Hepatocyte (in vitro differentiated cells): ENCODE measurements at regions not wholly inside any gene's neighbourhood (a gene's known extent, or its start where the extent isn't known, plus 50 kb on each side); places are given as distances from the start of the nearest gene placed in this dataset.
"Not testable (repeated sequence)": the region's sequence is repeated elsewhere in the genome, so short reads cannot be mapped to it uniquely, and the experiment has no call there.

Experiments used
- DNase-seq: peaks from one replicate; pipeline ENCODE4 v3.0.0-alpha.2; 2016; ENCODE audit warnings: low spot score
- H2AFZ ChIP-seq: fragments of 200-600 bp; sonication (generic); 2 replicates; pipeline ENCODE4 v1.6.0; 2016; ENCODE audit warnings: antibody characterized with exemption, mild to moderate bottlenecking
- H3K27ac ChIP-seq: fragments of 200-600 bp; sonication (generic); 2 replicates; pipeline ENCODE4 v1.5.1; 2016; ENCODE audit warnings: mild to moderate bottlenecking
- H3K27me3 ChIP-seq: fragments of 200-600 bp; sonication (generic); 2 replicates; pipeline ENCODE4 v1.6.1; 2016
- H3K36me3 ChIP-seq: fragments of 200-600 bp; sonication (generic); replicated peaks from 2 replicates; pipeline ENCODE4 v1.5.1; 2016; ENCODE audit warnings: low read depth; ENCODE audit not compliant: insufficient read depth
- H3K4me1 ChIP-seq: fragments of 200-600 bp; sonication (generic); 2 replicates; pipeline ENCODE4 v1.5.1; 2016; ENCODE audit warnings: mild to moderate bottlenecking, moderate library complexity; ENCODE audit not compliant: insufficient read depth
- H3K4me2 ChIP-seq: fragments of 200-600 bp; sonication (generic); 2 replicates; pipeline ENCODE4 v1.6.0; 2016
- H3K4me3 ChIP-seq: fragments of 200-600 bp; sonication (generic); 2 replicates; pipeline ENCODE4 v1.5.1; 2016; ENCODE audit warnings: mild to moderate bottlenecking
- H3K79me2 ChIP-seq: fragments of 200-600 bp; sonication (generic); 2 replicates; pipeline ENCODE4 v1.6.0; 2017; ENCODE audit warnings: mild to moderate bottlenecking
- H3K9me2 ChIP-seq: fragments of 200-600 bp; sonication (generic); replicated peaks from 2 replicates; pipeline ENCODE4 v1.6.0; 2017; ENCODE audit warnings: mild to moderate bottlenecking; ENCODE audit not compliant: insufficient read depth
- H3K9me3 ChIP-seq: fragments of 200-600 bp; sonication (generic); 2 replicates; pipeline ENCODE4 v1.5.1; 2016; ENCODE audit warnings: low read depth, mild to moderate bottlenecking
- H4K20me1 ChIP-seq: fragments of 200-600 bp; sonication (generic); 2 replicates; pipeline ENCODE4 v1.6.0; 2016; ENCODE audit warnings: mild to moderate bottlenecking; ENCODE audit not compliant: insufficient read depth, poor library complexity, severe bottlenecking
- CTCF ChIP-seq: fragments of 200-600 bp; sonication (generic); IDR thresholded peaks from 2 replicates; pipeline ENCODE4 v1.5.1; 2016; ENCODE audit warnings: antibody characterized with exemption, mild to moderate bottlenecking; ENCODE audit not compliant: poor library complexity
- EZH2 ChIP-seq: fragments of 200-600 bp; sonication (generic); IDR thresholded peaks from 2 replicates; pipeline ENCODE4 v1.6.1; 2016; ENCODE audit warnings: antibody characterized with exemption, mild to moderate bottlenecking, borderline replicate concordance
- EZH2phosphoT487 ChIP-seq: fragments of 200-600 bp; sonication (generic); IDR thresholded peaks from one replicate; pipeline ENCODE4 v1.6.1; 2018; ENCODE audit warnings: antibody characterized with exemption, mild to moderate bottlenecking, low read depth, moderate library complexity; ENCODE audit not compliant: unreplicated experiment, severe bottlenecking
- WGBS: methylation state at CpG from one replicate; pipeline ENCODE4 v1.1.6; 2016; ENCODE audit warnings: low lambda C conversion rate; ENCODE audit errors: missing lambda C conversion rate; 5-methylcytosine and 5-hydroxymethylcytosine counted together

- Histone ChIP-seq H4K20me1 (no peaks in the 10 kb centered on the region), H3K9me3 (no peaks in the 10 kb centered on the region), H3K79me2 (no peaks in the 10 kb centered on the region), H2AFZ (no peak overlapping the region), H3K27ac (no peak overlapping the region), H3K27me3 (no peaks in the 10 kb centered on the region), H3K4me3 (no peak overlapping the region), H3K9me2 (no peaks in the 10 kb centered on the region), H3K4me1 (no peaks in the 10 kb centered on the region), H3K4me2 (no peak overlapping the region), H3K36me3 (no peaks in the 10 kb centered on the region)
- WGBS: 87% methylated on average over 2 of the region's 2 CpGs
- no peak for DNase-seq
- no peak for TF ChIP-seq EZH2
- no peak for TF ChIP-seq EZH2phosphoT487
Observed at GRCh38 chr2:36128359-36128758, 227.2 kb upstream of the CRIM1 start.

GRCh38 chr2:36125702-36126101, 229.9 kb upstream of the CRIM1 start:
- Histone ChIP-seq H3K4me1 (no peaks in the 10 kb centered on the region), H3K79me2 (no peaks in the 10 kb centered on the region), H3K9me3 (no peaks in the 10 kb centered on the region), H2AFZ (no peak overlapping the region), H3K27ac (no peak overlapping the region), H3K4me2 (no peak overlapping the region), H3K9me2 (no peaks in the 10 kb centered on the region), H3K36me3 (no peaks in the 10 kb centered on the region), H3K27me3 (no peaks in the 10 kb centered on the region), H4K20me1 (no peaks in the 10 kb centered on the region), H3K4me3 (no peak overlapping the region)
- WGBS: 70% methylated on average over 7 of the region's 7 CpGs
- no peak for DNase-seq
- no peak for TF ChIP-seq CTCF
- TF ChIP-seq EZH2: no peak
- TF ChIP-seq EZH2phosphoT487: no peak

- Histone ChIP-seq H3K9me2 (no peaks in the 10 kb centered on the region), H3K27me3 (no peaks in the 10 kb centered on the region), H3K36me3 (no peaks in the 10 kb centered on the region), H3K27ac (no peak overlapping the region), H3K79me2 (no peaks in the 10 kb centered on the region), H2AFZ (no peak overlapping the region), H3K4me2 (no peak overlapping the region), H3K4me1 (no peaks in the 10 kb centered on the region), H4K20me1 (no peaks in the 10 kb centered on the region), H3K9me3 (no peaks in the 10 kb centered on the region), H3K4me3 (no peak overlapping the region)
- no peak for DNase-seq
- TF ChIP-seq CTCF (no peak), EZH2phosphoT487 (no peak), EZH2 (no peak)
- 76% methylated on average over 2 of the region's 2 CpGs for WGBS
Observed at GRCh38 chr2:36123995-36124394, 231.6 kb upstream of the CRIM1 start.

- H3K4me2 ChIP-seq: no peak overlapping the region
- H3K79me2 ChIP-seq: no peaks in the 10 kb centered on the region
- H2AFZ ChIP-seq: no peak overlapping the region
- H3K27ac ChIP-seq: no peak overlapping the region
- TF ChIP-seq EZH2phosphoT487: no peak
- no peak for TF ChIP-seq CTCF
- no peak for TF ChIP-seq EZH2
- no peaks in the 10 kb centered on the region for H3K9me2 ChIP-seq
- H3K4me3 ChIP-seq: no peak overlapping the region
- H3K36me3 ChIP-seq: no peaks in the 10 kb centered on the region
- H3K9me3 ChIP-seq: no peaks in the 10 kb centered on the region
- H3K4me1 ChIP-seq: no peaks in the 10 kb centered on the region
- WGBS: 84% methylated on average over 3 of the region's 3 CpGs
- H4K20me1 ChIP-seq: no peaks in the 10 kb centered on the region
- no peak for DNase-seq
- H3K27me3 ChIP-seq: no peaks in the 10 kb centered on the region
Observed at GRCh38 chr2:36097022-36097421, 258.6 kb upstream of the CRIM1 start.

- not testable (repeated sequence) for H3K79me2 ChIP-seq, DNase-seq, H3K27ac ChIP-seq, H4K20me1 ChIP-seq, H2AFZ ChIP-seq, H3K36me3 ChIP-seq, H3K27me3 ChIP-seq, H3K4me3 ChIP-seq, H3K4me2 ChIP-seq, H3K9me3 ChIP-seq, H3K4me1 ChIP-seq, H3K9me2 ChIP-seq
- WGBS: 94% methylated on average over 26 of the region's 26 CpGs
Observed at GRCh38 chr2:36091844-36092741, 263.5 kb upstream of the CRIM1 start.
